CD4-positive, alpha-beta T cell treated with Interleukin-6 at 100 ng/mL for 8 hours (primary cell): ENCODE measurements at regions not wholly inside any gene's neighbourhood (a gene's known extent, or its start where the extent isn't known, plus 50 kb on each side); places are given as distances from the start of the nearest gene placed in this dataset.
A peak's percentile ranks its signal among the peaks of the same experiment; 100 is the strongest.

Experiments used
- DNase-seq: peaks from one replicate; pipeline ENCODE4 v3.0.0-alpha.2; 2020; ENCODE audit warnings: mixed read lengths, low spot score

GRCh38 chr13:74000876-74001275 is 133.3 kb downstream of the KLF12 start:
- DNase-seq, result no peak

- DNase-seq, result no peak
These were observed 135.6 kb downstream of the KLF12 start for GRCh38 chr13:73998631-73999030.

- DNase-seq, result no peak
These were observed 136.2 kb downstream of the KLF12 start for GRCh38 chr13:73997964-73998363.

DNA sequence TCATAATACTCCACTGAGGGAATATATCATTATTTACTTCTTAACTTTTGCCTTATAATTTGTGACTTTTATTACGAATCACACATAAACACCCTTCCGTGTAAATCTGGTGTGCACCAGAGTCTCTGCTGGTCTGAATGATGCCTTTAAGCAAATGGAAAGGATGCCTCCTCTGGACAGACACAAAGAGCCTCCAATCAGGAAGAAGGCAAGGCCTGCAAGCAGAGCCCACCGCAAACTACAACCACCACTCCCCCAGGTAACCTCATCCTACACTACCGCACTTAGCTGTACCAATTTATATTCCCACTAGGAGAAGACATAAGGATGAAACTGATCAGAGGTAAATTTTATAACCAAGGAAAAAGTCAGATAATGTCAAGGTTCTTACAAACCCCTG is 137.6 kb downstream of the KLF12 start:
- no peak for DNase-seq

- no peak for DNase-seq
These were observed 138.5 kb downstream of the KLF12 start for GRCh38 chr13:73995736-73996135.

DNA sequence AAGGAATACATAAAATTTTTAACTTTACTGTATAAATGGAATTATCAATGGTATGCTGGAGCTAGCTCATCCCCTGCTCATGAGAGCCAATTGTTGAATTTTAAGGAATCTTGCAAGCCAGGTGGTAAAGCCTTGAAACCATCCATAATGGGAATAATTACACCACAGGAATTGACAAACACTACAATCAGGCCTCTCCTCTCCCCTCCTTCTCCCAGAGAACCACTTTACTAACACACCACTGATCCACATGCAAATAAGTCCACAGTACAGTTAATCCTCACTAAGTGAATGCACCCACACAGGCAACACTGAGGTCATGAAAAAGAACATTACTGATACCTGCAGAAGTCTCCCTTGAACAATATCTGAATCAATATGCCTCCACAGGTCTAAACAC is 140.5 kb downstream of the KLF12 start:
- no peak for DNase-seq

DNA sequence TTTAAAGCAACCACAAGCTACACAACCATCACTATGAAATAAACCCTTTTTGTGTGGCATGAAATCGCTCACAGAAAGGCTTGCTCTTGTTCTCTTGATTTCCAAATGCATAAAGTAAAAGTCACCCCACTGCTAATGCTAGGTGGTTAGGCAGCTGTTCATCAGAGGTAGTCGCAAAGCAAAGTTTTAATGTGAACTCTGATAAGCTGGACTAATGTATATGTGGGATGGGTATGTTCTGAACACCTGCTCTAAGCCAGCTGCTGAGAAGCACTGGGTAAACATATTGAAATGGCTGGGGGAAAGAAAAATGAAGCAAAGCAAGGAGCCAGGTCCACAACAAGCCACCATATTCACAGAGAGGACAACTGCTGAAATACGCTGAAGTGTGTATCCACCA is 142.3 kb downstream of the KLF12 start:
- DNase-seq, result no peak

GRCh38 chr13:73991384-73991783 is 142.8 kb downstream of the KLF12 start:
- no peak for DNase-seq

DNA sequence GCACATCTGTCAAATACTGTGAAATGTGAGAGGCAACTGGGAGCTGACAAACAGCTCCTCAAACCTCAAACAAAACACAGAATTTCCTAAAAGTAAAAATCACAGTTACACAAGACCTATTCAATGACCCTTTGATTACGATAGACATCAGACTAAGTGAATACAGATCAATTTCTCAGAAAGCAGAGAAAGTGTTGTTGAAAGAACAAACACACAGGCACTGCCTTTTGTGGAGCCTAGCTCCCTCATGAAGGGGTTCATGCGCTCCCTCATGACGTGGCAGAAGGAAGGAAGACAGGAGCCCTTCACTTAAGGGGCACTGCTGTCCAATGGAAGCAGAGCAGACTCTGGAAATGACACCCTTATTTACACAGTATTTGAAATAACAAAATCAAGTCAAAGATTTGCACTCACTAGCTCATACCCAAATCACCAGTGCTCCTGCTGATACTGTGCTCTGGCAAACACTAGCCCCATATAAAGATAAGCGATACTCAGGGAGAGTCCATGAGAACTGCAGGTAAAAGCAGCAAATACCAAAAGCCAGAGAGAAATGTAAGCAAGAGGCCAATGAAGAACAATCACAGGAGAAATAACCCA is 144.9 kb downstream of the KLF12 start:
- DNase-seq, result no peak

GRCh38 chr13:73988461-73988860 is 145.7 kb downstream of the KLF12 start:
- DNase-seq, result no peak

GRCh38 chr13:73987618-73988017 is 146.6 kb downstream of the KLF12 start:
- no peak for DNase-seq

- DNase-seq, result peak; percentile 47
These were observed 148.4 kb downstream of the KLF12 start for GRCh38 chr13:73985783-73986182.

DNA sequence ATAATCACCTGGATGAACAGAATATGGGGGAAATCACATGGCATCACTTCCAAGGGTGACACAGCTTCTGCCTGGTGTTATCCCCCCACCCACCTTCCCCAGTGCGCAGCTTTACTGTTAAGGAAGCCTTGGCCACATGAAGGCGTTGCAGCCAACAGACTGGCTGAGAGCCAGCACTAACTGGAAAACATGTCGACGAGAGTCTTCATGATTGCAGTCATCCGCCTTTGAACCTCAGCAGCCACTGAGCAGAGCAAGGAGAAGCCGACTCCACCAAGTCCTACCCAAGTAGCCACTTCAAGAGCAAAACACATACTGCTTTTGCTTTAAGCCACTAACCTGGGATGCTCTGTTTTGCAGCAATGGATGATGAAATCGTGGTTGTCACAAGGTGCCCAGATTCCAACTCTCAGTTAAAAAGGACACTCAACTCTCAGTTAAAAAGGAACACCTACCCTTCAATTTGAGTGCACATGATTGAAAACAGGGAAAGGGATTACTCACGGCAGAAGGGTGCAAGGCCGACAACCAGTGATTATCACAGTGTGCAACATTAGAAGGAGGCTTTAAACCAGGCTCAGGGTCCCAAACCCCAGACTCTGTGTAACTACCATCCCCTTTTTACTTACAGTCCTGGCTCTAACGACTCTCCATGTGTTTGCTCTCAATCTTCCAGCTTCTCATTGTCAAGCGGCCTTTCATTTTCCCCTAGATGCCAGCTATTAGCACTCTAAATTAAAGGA is 149.1 kb downstream of the KLF12 start:
- DNase-seq, result peak; percentile 88

DNA sequence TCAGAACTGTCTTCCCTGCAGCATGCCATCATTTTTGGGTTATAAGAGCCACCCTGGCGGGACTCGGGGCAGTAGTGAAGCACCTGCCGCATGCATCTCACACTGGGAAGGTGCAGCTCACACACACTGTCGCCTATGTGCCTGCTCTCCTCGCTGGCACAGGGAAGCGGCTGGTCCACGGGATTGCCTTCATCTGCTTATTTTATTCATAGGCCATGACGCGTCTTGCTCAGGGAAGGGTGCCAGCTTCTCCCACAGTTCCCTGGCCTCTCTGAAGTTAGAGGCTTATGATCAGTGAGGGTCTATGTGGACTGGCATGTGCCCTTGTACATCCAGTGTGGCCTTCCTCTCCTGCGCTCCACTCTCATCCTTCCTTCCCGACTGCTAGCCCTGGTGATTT is 150.0 kb downstream of the KLF12 start:
- no peak for DNase-seq

DNA sequence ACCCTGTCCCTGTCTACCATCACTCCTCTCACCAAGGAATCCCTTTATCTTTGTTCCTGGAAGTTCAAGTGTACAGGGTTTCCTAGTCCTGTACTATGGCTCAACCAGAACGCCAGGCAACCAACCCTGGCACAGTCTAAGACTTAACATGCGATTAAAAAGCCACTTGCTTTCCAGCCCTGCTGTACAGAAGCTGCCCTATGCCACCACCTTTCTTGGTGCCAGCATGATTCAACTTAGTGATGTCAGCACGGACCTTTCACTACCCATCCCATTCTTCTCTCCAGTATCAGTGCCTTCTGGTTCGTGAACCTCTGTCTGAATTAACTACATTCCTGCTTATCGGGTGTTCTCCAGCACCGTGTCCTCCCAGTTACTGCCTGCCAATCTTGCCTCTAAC is 151.1 kb downstream of the KLF12 start:
- DNase-seq, result no peak

GRCh38 chr13:73981595-73981994 is 152.6 kb downstream of the KLF12 start:
- DNase-seq, result no peak

DNA sequence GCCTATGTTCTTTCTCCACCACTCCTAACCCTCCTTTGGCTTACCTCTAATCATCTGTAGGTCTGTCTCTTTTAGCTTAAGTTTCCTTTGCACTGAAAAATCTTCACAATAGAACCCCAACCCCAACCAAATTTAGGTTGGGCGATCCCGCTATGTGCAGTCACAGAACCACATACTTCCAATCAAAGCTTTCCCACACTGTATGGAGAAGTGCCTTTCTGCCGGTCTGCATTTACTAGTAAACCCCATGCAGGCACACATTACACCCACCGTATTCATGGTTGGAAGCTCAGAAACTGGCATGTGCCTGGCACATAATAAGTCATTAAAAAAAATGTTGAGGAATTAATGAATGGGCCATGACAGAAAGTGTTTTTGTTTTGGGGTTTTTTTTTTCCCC is 158.4 kb downstream of the KLF12 start:
- no peak for DNase-seq

DNA sequence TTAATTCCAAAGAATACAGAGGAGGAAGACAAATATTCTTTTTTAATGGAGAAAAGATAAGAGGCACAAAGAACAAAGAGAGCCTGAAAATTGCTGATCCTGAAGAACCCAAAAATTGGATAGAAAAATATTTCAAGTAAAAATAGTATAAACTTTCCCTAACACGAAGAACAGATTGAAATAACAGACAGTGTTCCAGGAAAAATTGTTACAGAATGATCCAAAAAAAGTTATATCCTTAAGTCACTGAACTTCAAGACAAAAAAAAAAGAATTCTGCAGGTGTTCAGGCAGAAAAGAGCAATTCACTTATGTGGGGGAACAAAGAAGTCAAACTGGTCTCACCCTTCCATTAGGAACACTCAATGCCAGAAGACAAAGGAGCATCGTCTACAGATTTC is 160.2 kb downstream of the KLF12 start:
- no peak for DNase-seq

DNA sequence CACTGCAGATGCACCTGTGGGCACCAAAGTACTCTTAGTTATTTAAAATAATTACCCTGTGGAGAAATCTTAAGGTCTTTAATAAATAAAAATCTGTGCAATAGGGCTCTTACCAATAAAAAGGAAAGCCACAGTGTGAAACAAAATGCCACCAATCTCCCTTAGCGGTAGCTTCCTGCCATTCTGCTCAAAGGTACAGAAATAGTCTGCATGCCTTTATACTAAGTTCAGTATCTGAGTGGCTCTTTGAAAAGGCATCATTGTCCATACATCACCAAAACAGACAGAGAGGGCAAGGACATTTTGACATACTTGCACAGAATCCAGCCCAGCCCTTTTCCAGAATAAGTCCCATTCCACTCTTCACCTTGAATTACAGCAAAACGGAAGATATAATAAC is 161.0 kb downstream of the KLF12 start:
- no peak for DNase-seq

- no peak for DNase-seq
These were observed 161.7 kb downstream of the KLF12 start for GRCh38 chr13:73972545-73972944.

- no peak for DNase-seq
These were observed 162.7 kb downstream of the KLF12 start for GRCh38 chr13:73971481-73971880.

DNA sequence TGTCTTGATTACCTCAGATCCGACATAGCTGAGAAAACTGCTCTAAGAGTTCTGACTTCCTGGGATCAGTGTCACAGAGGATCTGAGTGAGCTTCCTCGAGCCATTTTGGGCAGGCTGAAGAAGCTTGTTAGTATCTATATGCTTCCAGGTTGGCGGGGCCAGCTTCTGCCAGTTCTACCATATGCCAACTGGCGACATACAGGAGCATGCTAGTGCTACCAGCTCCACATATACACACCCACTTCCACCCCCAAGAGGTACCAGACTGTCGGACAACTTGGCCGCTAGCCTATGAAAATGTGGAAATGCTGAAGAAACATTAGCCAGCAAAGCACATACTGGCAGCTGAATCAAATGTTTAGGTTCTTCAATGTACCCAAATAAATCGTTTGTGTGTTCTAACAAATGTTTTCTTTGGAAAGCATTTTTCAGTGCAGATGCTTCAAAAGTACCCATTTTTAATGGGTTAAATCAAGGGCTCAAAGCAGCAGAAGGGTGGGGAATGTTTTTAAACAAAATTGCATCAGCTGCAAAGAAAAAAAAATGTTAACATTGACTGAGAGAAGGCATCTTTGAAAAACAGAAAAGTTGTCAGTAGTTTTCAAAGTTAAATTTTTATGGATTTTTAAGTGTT is 163.7 kb downstream of the KLF12 start:
- DNase-seq, result no peak

DNA sequence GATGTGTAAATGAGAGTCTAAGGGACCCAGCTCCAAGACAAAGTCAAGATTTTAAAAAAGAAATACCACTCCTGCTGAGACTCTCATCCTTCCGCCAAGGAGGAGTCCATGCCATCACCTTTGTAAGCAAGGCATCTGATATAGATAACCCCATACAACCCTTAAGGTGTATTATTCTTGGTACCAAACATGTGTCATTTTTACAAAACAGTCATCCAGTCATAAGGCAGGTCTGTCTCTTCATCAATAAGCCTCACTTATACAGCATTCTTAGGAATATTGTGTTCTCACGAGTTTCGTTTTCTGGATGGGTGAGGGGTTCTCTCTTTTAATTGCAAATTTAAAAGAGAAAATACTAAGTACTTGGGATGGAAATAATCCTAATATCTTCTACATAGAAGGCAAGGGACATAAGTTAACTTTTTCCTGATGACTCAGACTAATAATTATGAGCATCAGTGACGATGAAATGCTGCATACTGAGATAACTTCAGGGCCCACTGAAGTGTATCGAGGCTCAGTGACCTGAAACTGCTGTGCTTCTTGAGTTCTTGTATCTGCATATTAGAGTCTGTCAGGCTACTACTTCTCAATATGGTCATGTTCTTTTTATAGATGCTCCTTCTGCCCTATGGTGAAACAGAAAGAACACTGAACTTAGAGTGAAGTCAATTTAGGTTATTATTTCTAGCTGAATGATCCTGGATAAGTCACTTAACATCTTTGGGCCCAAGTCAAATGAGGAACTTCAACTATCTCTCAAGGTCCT is 166.6 kb downstream of the KLF12 start:
- no peak for DNase-seq
